ENCODE measurements at regions not wholly inside any gene's neighbourhood (a gene's known extent, or its start where the extent isn't known, plus 50 kb on each side); places are given as distances from the start of the nearest gene placed in this dataset.

DNA sequence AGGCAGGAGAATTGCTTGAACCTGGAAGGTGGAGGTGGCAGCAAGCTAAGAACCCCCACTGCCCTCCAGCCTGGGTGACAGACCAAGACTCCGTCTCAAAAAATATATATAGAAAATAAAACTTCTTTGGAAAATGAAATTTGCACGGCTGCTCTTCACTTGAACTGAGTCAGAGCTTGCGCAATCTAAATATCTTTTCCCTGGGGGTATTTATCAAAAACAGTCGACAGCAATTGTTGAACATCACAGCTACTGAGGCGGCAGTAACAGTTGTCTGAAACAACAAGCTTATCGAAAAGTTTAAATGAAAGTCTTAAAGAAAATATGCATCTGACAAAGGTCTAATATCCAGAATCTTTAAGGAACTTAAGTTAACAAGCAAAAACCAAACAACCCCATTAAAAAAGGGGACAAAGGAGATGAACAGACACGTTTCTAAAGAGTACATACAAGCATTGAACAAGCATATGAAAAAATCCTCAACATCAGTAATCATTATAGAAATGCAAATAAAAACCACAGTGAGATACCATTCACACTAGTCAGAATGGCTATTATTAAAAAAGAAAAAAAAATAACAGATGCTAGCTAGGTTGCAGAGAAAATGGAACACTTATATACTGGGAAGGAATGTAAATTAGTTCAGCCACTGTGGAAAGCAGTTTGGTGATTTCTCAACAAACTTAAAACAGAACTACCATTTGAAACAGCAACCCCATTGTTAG lies 153.6 kb upstream of the CDH9 start:
- DNase-seq (ENCODE audit: low spot score) = no peak
- no peaks in the 10 kb centered on the region for H3K4me1 ChIP-seq (replicated peaks)
- TF ChIP-seq POLR2AphosphoS5 (IDR thresholded peaks at IDR 0.05) = no peak
- TF ChIP-seq, protein P1, sequence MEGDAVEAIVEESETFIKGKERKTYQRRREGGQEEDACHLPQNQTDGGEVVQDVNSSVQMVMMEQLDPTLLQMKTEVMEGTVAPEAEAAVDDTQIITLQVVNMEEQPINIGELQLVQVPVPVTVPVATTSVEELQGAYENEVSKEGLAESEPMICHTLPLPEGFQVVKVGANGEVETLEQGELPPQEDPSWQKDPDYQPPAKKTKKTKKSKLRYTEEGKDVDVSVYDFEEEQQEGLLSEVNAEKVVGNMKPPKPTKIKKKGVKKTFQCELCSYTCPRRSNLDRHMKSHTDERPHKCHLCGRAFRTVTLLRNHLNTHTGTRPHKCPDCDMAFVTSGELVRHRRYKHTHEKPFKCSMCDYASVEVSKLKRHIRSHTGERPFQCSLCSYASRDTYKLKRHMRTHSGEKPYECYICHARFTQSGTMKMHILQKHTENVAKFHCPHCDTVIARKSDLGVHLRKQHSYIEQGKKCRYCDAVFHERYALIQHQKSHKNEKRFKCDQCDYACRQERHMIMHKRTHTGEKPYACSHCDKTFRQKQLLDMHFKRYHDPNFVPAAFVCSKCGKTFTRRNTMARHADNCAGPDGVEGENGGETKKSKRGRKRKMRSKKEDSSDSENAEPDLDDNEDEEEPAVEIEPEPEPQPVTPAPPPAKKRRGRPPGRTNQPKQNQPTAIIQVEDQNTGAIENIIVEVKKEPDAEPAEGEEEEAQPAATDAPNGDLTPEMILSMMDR (IDR thresholded peaks at IDR 0.05) = no peak
- no peak for TF ChIP-seq POLR2A (IDR thresholded peaks at IDR 0.05)
- H3K27me3 ChIP-seq (replicated peaks; ENCODE audit: insufficient read depth) = no peaks in the 10 kb centered on the region
- no peaks in the 10 kb centered on the region for H3K36me3 ChIP-seq
- H3K27ac ChIP-seq = no peak overlapping the region
- intact Hi-C loops (cut with DNase I) = no loop called here
- 60% methylated on average over 7 of the region's 7 CpGs for WGBS
- no peaks in the 10 kb centered on the region for H3K9me3 ChIP-seq
- no peak overlapping the region for H3K4me3 ChIP-seq

DNA sequence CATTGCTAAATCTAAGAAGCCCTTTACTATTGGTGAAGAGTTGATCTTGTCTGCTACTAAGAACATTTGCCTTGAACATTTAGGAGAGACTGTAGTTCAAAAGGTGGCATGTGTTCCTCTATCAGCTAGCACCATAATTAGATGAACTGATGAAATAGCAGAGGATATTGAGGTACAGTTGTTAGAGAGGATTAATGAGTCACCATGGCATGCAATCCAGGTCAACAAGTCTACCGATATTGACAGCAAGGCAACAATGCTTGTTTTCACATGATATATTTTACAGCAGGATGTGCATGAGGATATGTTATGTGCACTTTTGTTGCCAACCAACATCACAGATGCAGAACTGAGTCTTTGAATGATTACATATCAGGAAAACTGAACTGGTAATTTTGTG lies 134.3 kb upstream of the CDH9 start:
- DNase-seq (ENCODE audit: low spot score) = no peak
- TF ChIP-seq POLR2A (IDR thresholded peaks at IDR 0.05) (no peak), POLR2AphosphoS5 (IDR thresholded peaks at IDR 0.05) (no peak)
- TF ChIP-seq, protein P1 (IDR thresholded peaks at IDR 0.05) = no peak
- Histone ChIP-seq H3K27ac (no peak overlapping the region), H3K27me3 (replicated peaks; ENCODE audit: insufficient read depth) (no peaks in the 10 kb centered on the region), H3K36me3 (no peaks in the 10 kb centered on the region), H3K4me1 (replicated peaks) (no peaks in the 10 kb centered on the region), H3K4me3 (no peak overlapping the region), H3K9me3 (no peaks in the 10 kb centered on the region)
- WGBS = 96% methylated on average over 1 of the region's 1 CpG
- intact Hi-C loops (cut with DNase I) = no loop called here

DNA sequence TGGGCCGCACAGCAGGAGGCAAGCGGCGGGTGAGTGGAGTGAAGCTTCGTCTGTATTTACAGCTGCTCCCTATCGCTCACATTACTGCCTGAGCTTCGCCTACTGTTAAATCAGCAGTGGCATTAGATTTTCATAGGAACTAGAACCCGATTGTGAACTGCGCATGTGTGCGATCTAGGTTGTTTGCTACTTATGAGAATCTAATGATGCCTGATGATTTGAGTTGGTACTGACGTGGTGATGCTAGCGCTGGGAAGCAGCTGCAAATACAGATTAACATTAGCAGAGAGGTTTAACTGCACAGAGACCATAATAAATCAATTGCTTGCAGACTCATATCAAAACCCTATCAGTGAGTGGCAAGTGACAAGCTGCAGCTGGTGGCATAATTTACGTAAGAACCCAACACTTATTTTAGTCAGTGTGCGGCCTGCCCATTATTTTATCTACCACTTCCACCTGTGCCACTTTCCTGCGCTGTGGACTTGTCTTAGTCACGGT lies 133.4 kb upstream of the CDH9 start:
- Histone ChIP-seq H3K4me3 (no peak overlapping the region), H3K27me3 (replicated peaks; ENCODE audit: insufficient read depth) (no peaks in the 10 kb centered on the region), H3K9me3 (no peaks in the 10 kb centered on the region), H3K36me3 (no peaks in the 10 kb centered on the region), H3K4me1 (replicated peaks) (no peaks in the 10 kb centered on the region), H3K27ac (no peak overlapping the region)
- intact Hi-C loops (cut with DNase I) = no loop called here
- WGBS = 90% methylated on average over 15 of the region's 15 CpGs
- TF ChIP-seq POLR2A (IDR thresholded peaks at IDR 0.05) (no peak), POLR2AphosphoS5 (IDR thresholded peaks at IDR 0.05) (no peak)
- TF ChIP-seq, protein P1 (IDR thresholded peaks at IDR 0.05) = no peak
- no peak for DNase-seq (ENCODE audit: low spot score)

DNA sequence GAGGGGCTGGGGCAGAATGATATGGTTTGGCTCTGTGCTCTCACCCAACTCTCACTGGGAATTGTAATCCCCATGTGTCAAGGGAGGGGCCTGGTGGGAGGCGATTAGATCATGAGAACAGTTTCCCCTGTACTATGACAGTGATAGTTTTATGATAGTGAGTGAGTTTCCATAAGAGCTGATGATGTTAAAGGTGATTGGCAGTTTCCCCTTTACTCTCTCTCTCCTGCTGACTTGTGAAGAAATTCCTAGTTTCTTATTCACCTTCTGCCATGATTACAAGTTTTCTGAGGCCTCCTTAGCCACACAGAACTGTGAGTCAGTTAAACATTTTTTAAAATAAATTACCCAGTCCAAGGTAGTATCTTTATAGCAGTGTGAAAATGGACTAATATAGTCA lies 120.4 kb upstream of the CDH9 start:
- Histone ChIP-seq H3K36me3 (no peaks in the 10 kb centered on the region), H3K4me1 (replicated peaks) (no peaks in the 10 kb centered on the region), H3K9me3 (no peaks in the 10 kb centered on the region), H3K27me3 (replicated peaks; ENCODE audit: insufficient read depth) (no peaks in the 10 kb centered on the region), H3K4me3 (no peak overlapping the region), H3K27ac (no peak overlapping the region)
- intact Hi-C loops (cut with DNase I) = no loop called here
- 80% methylated on average over 1 of the region's 1 CpG for WGBS
- DNase-seq (ENCODE audit: low spot score) = no peak
- TF ChIP-seq POLR2AphosphoS5 (IDR thresholded peaks at IDR 0.05) (no peak), POLR2A (IDR thresholded peaks at IDR 0.05) (no peak)
- TF ChIP-seq, protein P1 (IDR thresholded peaks at IDR 0.05) = no peak

DNA sequence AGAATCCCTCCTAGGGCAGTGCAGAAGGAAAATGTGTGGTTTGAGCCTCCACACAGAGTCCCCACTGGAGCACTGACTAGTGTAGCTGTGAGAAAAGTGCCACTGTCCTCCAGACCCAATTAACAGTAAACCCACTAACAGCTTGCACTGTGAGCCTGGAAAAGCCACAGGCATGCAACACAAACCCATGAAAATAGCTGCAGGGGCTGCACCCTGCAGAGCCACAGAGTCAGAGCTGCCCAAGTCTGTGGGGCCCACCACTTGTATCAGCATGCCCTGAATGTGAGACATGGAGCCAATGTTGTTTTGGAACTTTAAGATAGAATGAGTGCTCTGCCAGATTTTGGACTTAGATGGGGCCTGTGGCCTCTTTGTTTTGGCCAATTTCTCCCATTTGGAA lies 119.8 kb upstream of the CDH9 start:
- no peaks in the 10 kb centered on the region for H3K9me3 ChIP-seq
- H3K27ac ChIP-seq = no peak overlapping the region
- no peaks in the 10 kb centered on the region for H3K4me1 ChIP-seq (replicated peaks)
- no peaks in the 10 kb centered on the region for H3K36me3 ChIP-seq
- intact Hi-C loops (cut with DNase I) = no loop called here
- H3K4me3 ChIP-seq = no peak overlapping the region
- DNase-seq (ENCODE audit: low spot score) = no peak
- TF ChIP-seq POLR2A (IDR thresholded peaks at IDR 0.05) (no peak), POLR2AphosphoS5 (IDR thresholded peaks at IDR 0.05) (no peak)
- TF ChIP-seq, protein P1 (IDR thresholded peaks at IDR 0.05) = no peak
- H3K27me3 ChIP-seq (replicated peaks; ENCODE audit: insufficient read depth) = no peaks in the 10 kb centered on the region

Data from prostate gland (tissue), 2 donors.